ENCODE measurements at regions not wholly inside any gene's neighbourhood (a gene's known extent, or its start where the extent isn't known, plus 50 kb on each side); places are given as distances from the start of the nearest gene placed in this dataset.

- Histone ChIP-seq H3K4me2 (ENCODE audit: low read depth, low read length, poor library complexity, severe bottlenecking) (no peak overlapping the region), H3K27ac (ENCODE audit: low read length) (no peak overlapping the region), H3K36me3 (ENCODE audit: insufficient read depth, low read length) (no peaks in the 10 kb centered on the region), H2AFZ (ENCODE audit: low read length) (no peak overlapping the region), H4K20me1 (ENCODE audit: insufficient read depth, low read depth, low read length) (no peaks in the 10 kb centered on the region), H3K4me3 (ENCODE audit: low read length) (no peak overlapping the region), H3K9me3 (ENCODE audit: low read length) (no peaks in the 10 kb centered on the region), H3K4me1 (ENCODE audit: low read length) (no peaks in the 10 kb centered on the region), H3K79me2 (ENCODE audit: low read length) (no peaks in the 10 kb centered on the region), H3K9ac (ENCODE audit: low read length) (no peak overlapping the region), H3K27me3 (ENCODE audit: low read length) (no peaks in the 10 kb centered on the region), H3K9me2 (replicated peaks; ENCODE audit: insufficient read depth, low read length) (no peaks in the 10 kb centered on the region)
- no peak for DNase-seq
These were observed 284.4 kb downstream of the SETD4 start for GRCh38 chr21:35775778-35776544.

- no peaks in the 10 kb centered on the region for H3K4me1 ChIP-seq (ENCODE audit: low read length)
These were observed 290.0 kb downstream of the SETD4 start for GRCh38 chr21:35770101-35770945.

GRCh38 chr21:35768187-35768586 is 292.1 kb downstream of the SETD4 start:
- Histone ChIP-seq H2AFZ (ENCODE audit: low read length) (no peak overlapping the region), H3K9me2 (replicated peaks; ENCODE audit: insufficient read depth, low read length) (no peaks in the 10 kb centered on the region), H3K27ac (ENCODE audit: low read length) (no peak overlapping the region), H3K4me2 (ENCODE audit: low read depth, low read length, poor library complexity, severe bottlenecking) (no peak overlapping the region), H3K27me3 (ENCODE audit: low read length) (no peaks in the 10 kb centered on the region), H3K4me1 (ENCODE audit: low read length) (no peaks in the 10 kb centered on the region), H3K9me3 (ENCODE audit: low read length) (no peaks in the 10 kb centered on the region), H3K9ac (ENCODE audit: low read length) (no peak overlapping the region), H3K36me3 (ENCODE audit: insufficient read depth, low read length) (no peaks in the 10 kb centered on the region), H3K4me3 (ENCODE audit: low read length) (no peak overlapping the region), H4K20me1 (ENCODE audit: insufficient read depth, low read depth, low read length) (no peaks in the 10 kb centered on the region), H3K79me2 (ENCODE audit: low read length) (no peaks in the 10 kb centered on the region)
- DNase-seq = no peak

More at GRCh38 chr21:35770101-35770945, 290.0 kb downstream of the SETD4 start:
- Histone ChIP-seq H3K9me2 (replicated peaks; ENCODE audit: insufficient read depth, low read length) (no peaks in the 10 kb centered on the region), H2AFZ (ENCODE audit: low read length) (no peak overlapping the region), H3K4me3 (ENCODE audit: low read length) (no peak overlapping the region), H4K20me1 (ENCODE audit: insufficient read depth, low read depth, low read length) (no peaks in the 10 kb centered on the region), H3K27me3 (ENCODE audit: low read length) (no peaks in the 10 kb centered on the region), H3K4me2 (ENCODE audit: low read depth, low read length, poor library complexity, severe bottlenecking) (no peak overlapping the region), H3K9ac (ENCODE audit: low read length) (no peak overlapping the region), H3K9me3 (ENCODE audit: low read length) (no peaks in the 10 kb centered on the region), H3K79me2 (ENCODE audit: low read length) (no peaks in the 10 kb centered on the region), H3K27ac (ENCODE audit: low read length) (no peak overlapping the region), H3K36me3 (ENCODE audit: insufficient read depth, low read length) (no peaks in the 10 kb centered on the region)
- DNase-seq = no peak

GRCh38 chr21:35764586-35764985 is 295.7 kb downstream of the SETD4 start:
- Histone ChIP-seq H2AFZ (ENCODE audit: low read length) (no peak overlapping the region), H3K9ac (ENCODE audit: low read length) (no peak overlapping the region), H3K4me2 (ENCODE audit: low read depth, low read length, poor library complexity, severe bottlenecking) (no peak overlapping the region), H3K27ac (ENCODE audit: low read length) (no peak overlapping the region), H3K9me3 (ENCODE audit: low read length) (no peaks in the 10 kb centered on the region), H3K36me3 (ENCODE audit: insufficient read depth, low read length) (no peaks in the 10 kb centered on the region), H4K20me1 (ENCODE audit: insufficient read depth, low read depth, low read length) (no peaks in the 10 kb centered on the region), H3K27me3 (ENCODE audit: low read length) (no peaks in the 10 kb centered on the region), H3K79me2 (ENCODE audit: low read length) (no peaks in the 10 kb centered on the region), H3K9me2 (replicated peaks; ENCODE audit: insufficient read depth, low read length) (no peaks in the 10 kb centered on the region), H3K4me1 (ENCODE audit: low read length) (no peaks in the 10 kb centered on the region), H3K4me3 (ENCODE audit: low read length) (no peak overlapping the region)
- no peak for DNase-seq

- no peaks in the 10 kb centered on the region for H3K79me2 ChIP-seq (ENCODE audit: low read length)
These were observed 296.2 kb downstream of the SETD4 start for GRCh38 chr21:35764077-35764476.

GRCh38 chr21:35754583-35754982 is 305.7 kb downstream of the SETD4 start:
- Histone ChIP-seq H3K36me3 (ENCODE audit: insufficient read depth, low read length) (no peaks in the 10 kb centered on the region), H3K4me2 (ENCODE audit: low read depth, low read length, poor library complexity, severe bottlenecking) (no peak overlapping the region), H3K4me1 (ENCODE audit: low read length) (no peaks in the 10 kb centered on the region), H3K9me3 (ENCODE audit: low read length) (no peaks in the 10 kb centered on the region), H3K27me3 (ENCODE audit: low read length) (0 out of 2 replicates have a peak, but pooled peaks cover 4% of the 10 kb centered on the region), H3K27ac (ENCODE audit: low read length) (no peak overlapping the region), H3K79me2 (ENCODE audit: low read length) (no peaks in the 10 kb centered on the region), H2AFZ (ENCODE audit: low read length) (no peak overlapping the region), H3K4me3 (ENCODE audit: low read length) (no peak overlapping the region), H3K9me2 (replicated peaks; ENCODE audit: insufficient read depth, low read length) (no peaks in the 10 kb centered on the region), H4K20me1 (ENCODE audit: insufficient read depth, low read depth, low read length) (no peaks in the 10 kb centered on the region), H3K9ac (ENCODE audit: low read length) (no peak overlapping the region)
- DNase-seq = no peak

More at GRCh38 chr21:35764077-35764476, 296.2 kb downstream of the SETD4 start:
- no peak for DNase-seq
- H3K4me2 ChIP-seq (ENCODE audit: low read depth, low read length, poor library complexity, severe bottlenecking) = no peak overlapping the region
- no peaks in the 10 kb centered on the region for H3K9me3 ChIP-seq (ENCODE audit: low read length)
- no peak overlapping the region for H3K4me3 ChIP-seq (ENCODE audit: low read length)
- no peaks in the 10 kb centered on the region for H3K4me1 ChIP-seq (ENCODE audit: low read length)
- no peaks in the 10 kb centered on the region for H4K20me1 ChIP-seq (ENCODE audit: insufficient read depth, low read depth, low read length)
- no peaks in the 10 kb centered on the region for H3K36me3 ChIP-seq (ENCODE audit: insufficient read depth, low read length)
- H3K9ac ChIP-seq (ENCODE audit: low read length) = no peak overlapping the region
- H3K27ac ChIP-seq (ENCODE audit: low read length) = no peak overlapping the region
- no peak overlapping the region for H2AFZ ChIP-seq (ENCODE audit: low read length)
- no peaks in the 10 kb centered on the region for H3K9me2 ChIP-seq (replicated peaks; ENCODE audit: insufficient read depth, low read length)
- no peaks in the 10 kb centered on the region for H3K27me3 ChIP-seq (ENCODE audit: low read length)

GRCh38 chr21:35753308-35753707 is 307.0 kb downstream of the SETD4 start:
- Histone ChIP-seq H2AFZ (ENCODE audit: low read length) (no peak overlapping the region), H3K4me2 (ENCODE audit: low read depth, low read length, poor library complexity, severe bottlenecking) (no peak overlapping the region), H3K9me3 (ENCODE audit: low read length) (no peaks in the 10 kb centered on the region), H3K9ac (ENCODE audit: low read length) (no peak overlapping the region), H3K4me3 (ENCODE audit: low read length) (no peak overlapping the region), H4K20me1 (ENCODE audit: insufficient read depth, low read depth, low read length) (no peaks in the 10 kb centered on the region), H3K27ac (ENCODE audit: low read length) (no peak overlapping the region), H3K36me3 (ENCODE audit: insufficient read depth, low read length) (no peaks in the 10 kb centered on the region), H3K9me2 (replicated peaks; ENCODE audit: insufficient read depth, low read length) (no peaks in the 10 kb centered on the region), H3K79me2 (ENCODE audit: low read length) (no peaks in the 10 kb centered on the region), H3K4me1 (ENCODE audit: low read length) (no peaks in the 10 kb centered on the region), H3K27me3 (ENCODE audit: low read length) (0 out of 2 replicates have a peak, but pooled peaks cover 4% of the 10 kb centered on the region)
- DNase-seq = no peak

- Histone ChIP-seq H4K20me1 (ENCODE audit: insufficient read depth, low read depth, low read length) (no peaks in the 10 kb centered on the region), H2AFZ (ENCODE audit: low read length) (no peak overlapping the region), H3K9ac (ENCODE audit: low read length) (no peak overlapping the region), H3K79me2 (ENCODE audit: low read length) (no peaks in the 10 kb centered on the region), H3K27me3 (ENCODE audit: low read length) (0 out of 2 replicates have a peak, but pooled peaks cover 2% of the 10 kb centered on the region), H3K4me1 (ENCODE audit: low read length) (no peaks in the 10 kb centered on the region), H3K9me3 (ENCODE audit: low read length) (no peaks in the 10 kb centered on the region), H3K36me3 (ENCODE audit: insufficient read depth, low read length) (no peaks in the 10 kb centered on the region), H3K4me3 (ENCODE audit: low read length) (no peak overlapping the region), H3K9me2 (replicated peaks; ENCODE audit: insufficient read depth, low read length) (no peaks in the 10 kb centered on the region), H3K27ac (ENCODE audit: low read length) (no peak overlapping the region), H3K4me2 (ENCODE audit: low read depth, low read length, poor library complexity, severe bottlenecking) (no peak overlapping the region)
- DNase-seq = no peak
These were observed 309.2 kb downstream of the SETD4 start for GRCh38 chr21:35751171-35751570.
